ENCODE measurements at regions not wholly inside any gene's neighbourhood (a gene's known extent, or its start where the extent isn't known, plus 50 kb on each side); places are given as distances from the start of the nearest gene placed in this dataset.

GRCh38 chr2:139967665-139968064, 1187.5 kb upstream of the NXPH2 start:
- TF ChIP-seq CTCF (IDR thresholded peaks at IDR 0.05) (no peak), EZH2 (IDR thresholded peaks at IDR 0.05; ENCODE audit: borderline replicate concordance, insufficient read depth, low read depth, low read length, poor library complexity, severe bottlenecking) (no peak)

Data from B cell (primary cell).